ENCODE measurements at regions not wholly inside any gene's neighbourhood (a gene's known extent, or its start where the extent isn't known, plus 50 kb on each side); places are given as distances from the start of the nearest gene placed in this dataset.
A peak's percentile ranks its signal among the peaks of the same experiment; 100 is the strongest.

DNA sequence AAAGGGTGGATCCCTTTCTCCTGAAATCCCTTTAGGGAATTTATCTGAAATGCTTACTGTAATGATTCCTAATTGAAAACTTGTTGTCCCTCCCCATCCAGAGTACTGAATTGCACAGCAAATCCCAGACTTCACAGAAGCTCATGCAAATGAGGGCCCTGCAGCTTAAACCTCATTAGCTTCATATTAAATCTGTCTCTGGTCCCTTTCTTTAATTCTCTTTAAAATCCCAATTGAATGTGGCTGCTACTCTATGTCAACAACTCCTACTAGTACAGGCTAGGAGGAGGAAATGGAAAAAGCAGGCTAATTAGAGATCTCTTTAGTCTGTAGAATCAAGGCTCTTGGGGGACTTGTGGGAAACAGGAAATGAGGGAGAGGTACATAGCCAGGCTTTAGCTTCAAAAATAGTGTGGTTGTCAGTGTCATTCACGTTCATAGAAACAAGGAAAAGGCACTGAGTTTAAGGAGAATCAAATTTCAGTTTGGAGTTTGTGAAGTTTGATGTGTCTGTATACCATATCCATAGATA, 191.3 kb upstream of the PRDM9 start:
- Histone ChIP-seq H3K4me3 (ENCODE audit: insufficient read depth, low read length, poor library complexity, severe bottlenecking) (no peak overlapping the region), H2AFZ (ENCODE audit: low read depth, low read length, severe bottlenecking) (peak overlapping the region; percentile 57), H3K27me3 (ENCODE audit: low read length) (no peaks in the 10 kb centered on the region), H3K9me2 (replicated peaks; ENCODE audit: insufficient read depth, low read length) (no peaks in the 10 kb centered on the region), H3K9me3 (ENCODE audit: insufficient read depth, low read length) (no peaks in the 10 kb centered on the region; the same call in 1 of the 2 replicates), H4K20me1 (ENCODE audit: low read depth, low read length) (no peaks in the 10 kb centered on the region), H3K36me3 (ENCODE audit: low read length) (no peaks in the 10 kb centered on the region), H3K9ac (ENCODE audit: low read length) (no peak overlapping the region), H3F3A (ENCODE audit: insufficient read depth) (no peaks in the 10 kb centered on the region), H3K4me2 (ENCODE audit: low read depth, low read length, poor library complexity, severe bottlenecking) (no peak overlapping the region), H3K79me2 (ENCODE audit: insufficient read depth, low read length) (no peaks in the 10 kb centered on the region), H3K27ac (ENCODE audit: low read depth, low read length) (no peak overlapping the region)
- TF ChIP-seq, protein P1, sequence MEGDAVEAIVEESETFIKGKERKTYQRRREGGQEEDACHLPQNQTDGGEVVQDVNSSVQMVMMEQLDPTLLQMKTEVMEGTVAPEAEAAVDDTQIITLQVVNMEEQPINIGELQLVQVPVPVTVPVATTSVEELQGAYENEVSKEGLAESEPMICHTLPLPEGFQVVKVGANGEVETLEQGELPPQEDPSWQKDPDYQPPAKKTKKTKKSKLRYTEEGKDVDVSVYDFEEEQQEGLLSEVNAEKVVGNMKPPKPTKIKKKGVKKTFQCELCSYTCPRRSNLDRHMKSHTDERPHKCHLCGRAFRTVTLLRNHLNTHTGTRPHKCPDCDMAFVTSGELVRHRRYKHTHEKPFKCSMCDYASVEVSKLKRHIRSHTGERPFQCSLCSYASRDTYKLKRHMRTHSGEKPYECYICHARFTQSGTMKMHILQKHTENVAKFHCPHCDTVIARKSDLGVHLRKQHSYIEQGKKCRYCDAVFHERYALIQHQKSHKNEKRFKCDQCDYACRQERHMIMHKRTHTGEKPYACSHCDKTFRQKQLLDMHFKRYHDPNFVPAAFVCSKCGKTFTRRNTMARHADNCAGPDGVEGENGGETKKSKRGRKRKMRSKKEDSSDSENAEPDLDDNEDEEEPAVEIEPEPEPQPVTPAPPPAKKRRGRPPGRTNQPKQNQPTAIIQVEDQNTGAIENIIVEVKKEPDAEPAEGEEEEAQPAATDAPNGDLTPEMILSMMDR (IDR thresholded peaks at IDR 0.05; ENCODE audit: insufficient read depth, low read length, poor library complexity, severe bottlenecking): no peak
- no peak for TF ChIP-seq EZH2phosphoT487 (conservative IDR thresholded peaks at IDR 0.05; ENCODE audit: low read length)

- TF ChIP-seq EZH2phosphoT487 (conservative IDR thresholded peaks at IDR 0.05; ENCODE audit: low read length): no peak
- TF ChIP-seq, protein P1 (IDR thresholded peaks at IDR 0.05; ENCODE audit: insufficient read depth, low read length, poor library complexity, severe bottlenecking): no peak
- no peaks in the 10 kb centered on the region for H3K79me2 ChIP-seq (ENCODE audit: insufficient read depth, low read length)
Measured at GRCh38 chr5:23314827-23315226, 192.6 kb upstream of the PRDM9 start.

DNA sequence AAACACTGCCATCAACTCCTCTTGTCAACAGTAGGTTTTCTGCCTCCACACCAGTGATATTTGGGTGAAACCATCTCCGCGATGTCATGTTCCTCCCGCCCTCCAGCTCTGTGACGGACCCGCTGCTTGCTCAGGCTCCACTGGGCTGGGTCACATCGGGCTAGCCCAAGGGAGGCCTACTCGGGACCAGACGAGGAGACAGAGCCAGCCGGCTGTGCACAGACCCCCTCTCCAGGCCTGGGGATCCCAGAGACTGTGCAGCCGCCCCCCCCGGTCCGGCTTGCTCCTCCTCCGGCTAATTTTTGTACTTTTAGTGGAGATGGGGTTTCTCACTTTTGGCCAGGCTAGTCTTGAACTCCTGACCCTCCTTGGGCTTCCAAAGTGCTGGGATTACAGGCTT, 202.4 kb upstream of the PRDM9 start:
- Histone ChIP-seq H3K79me2 (ENCODE audit: insufficient read depth, low read length) (no peaks in the 10 kb centered on the region), H3K9me2 (replicated peaks; ENCODE audit: insufficient read depth, low read length) (no peaks in the 10 kb centered on the region), H2AFZ (ENCODE audit: low read depth, low read length, severe bottlenecking) (no peak overlapping the region), H3K36me3 (ENCODE audit: low read length) (no peaks in the 10 kb centered on the region), H3K9ac (ENCODE audit: low read length) (no peak overlapping the region), H3K9me3 (ENCODE audit: insufficient read depth, low read length) (no peaks in the 10 kb centered on the region), H3K4me2 (ENCODE audit: low read depth, low read length, poor library complexity, severe bottlenecking) (no peak overlapping the region), H4K20me1 (ENCODE audit: low read depth, low read length) (no peaks in the 10 kb centered on the region), H3K27me3 (ENCODE audit: low read length) (no peaks in the 10 kb centered on the region), H3K27ac (ENCODE audit: low read depth, low read length) (no peak overlapping the region), H3F3A (ENCODE audit: insufficient read depth) (no peaks in the 10 kb centered on the region), H3K4me3 (ENCODE audit: insufficient read depth, low read length, poor library complexity, severe bottlenecking) (no peak overlapping the region)
- TF ChIP-seq, protein P1 (IDR thresholded peaks at IDR 0.05; ENCODE audit: insufficient read depth, low read length, poor library complexity, severe bottlenecking): no peak
- no peak for TF ChIP-seq EZH2phosphoT487 (conservative IDR thresholded peaks at IDR 0.05; ENCODE audit: low read length)

More at GRCh38 chr5:23314827-23315226, 192.6 kb upstream of the PRDM9 start:
- H3K9me2 ChIP-seq (replicated peaks; ENCODE audit: insufficient read depth, low read length): no peaks in the 10 kb centered on the region
- no peaks in the 10 kb centered on the region for H3K27me3 ChIP-seq (ENCODE audit: low read length)
- H3K4me2 ChIP-seq (ENCODE audit: low read depth, low read length, poor library complexity, severe bottlenecking): no peak overlapping the region
- no peaks in the 10 kb centered on the region for H4K20me1 ChIP-seq (ENCODE audit: low read depth, low read length)
- no peak overlapping the region for H2AFZ ChIP-seq (ENCODE audit: low read depth, low read length, severe bottlenecking)
- H3K36me3 ChIP-seq (ENCODE audit: low read length): no peaks in the 10 kb centered on the region
- no peaks in the 10 kb centered on the region for H3F3A ChIP-seq (ENCODE audit: insufficient read depth)
- no peak overlapping the region for H3K9ac ChIP-seq (ENCODE audit: low read length)
- H3K4me3 ChIP-seq (ENCODE audit: insufficient read depth, low read length, poor library complexity, severe bottlenecking): no peak overlapping the region
- no peak overlapping the region for H3K27ac ChIP-seq (ENCODE audit: low read depth, low read length)
- H3K9me3 ChIP-seq (ENCODE audit: insufficient read depth, low read length): no peaks in the 10 kb centered on the region; the same call in 1 of the 2 replicates

Measured in SU-DHL-6 (cell line).